A172 (cell line): ENCODE measurements at regions not wholly inside any gene's neighbourhood (a gene's known extent, or its start where the extent isn't known, plus 50 kb on each side); places are given as distances from the start of the nearest gene placed in this dataset.
"Not testable (repeated sequence)": the region's sequence is repeated elsewhere in the genome, so short reads cannot be mapped to it uniquely, and the experiment has no call there.

Experiments
- DNase-seq: peaks from one replicate; pipeline ENCODE4 v3.0.0-alpha.2; 2015; ENCODE audit warnings: low spot score

- no peak for DNase-seq
Measured at GRCh38 chr11:42974510-42975179, 337.2 kb upstream of the API5 start.

- DNase-seq: no peak
Measured at GRCh38 chr11:42975180-42975529, 336.6 kb upstream of the API5 start.

- DNase-seq: no peak
Measured at GRCh38 chr11:42976636-42977217, 335.1 kb upstream of the API5 start.

- DNase-seq: no peak
Measured at GRCh38 chr11:42992594-42992993, 319.2 kb upstream of the API5 start.

GRCh38 chr11:42996421-42997307 lies 315.1 kb upstream of the API5 start:
- DNase-seq: no peak

GRCh38 chr11:43004879-43005278 lies 306.9 kb upstream of the API5 start:
- not testable (repeated sequence) for DNase-seq

- DNase-seq: no peak
Measured at GRCh38 chr11:43010042-43010441, 301.8 kb upstream of the API5 start.

GRCh38 chr11:43012606-43013005 lies 299.2 kb upstream of the API5 start:
- DNase-seq: no peak

GRCh38 chr11:43021466-43021865 lies 290.3 kb upstream of the API5 start:
- DNase-seq: no peak

- DNase-seq: no peak
Measured at GRCh38 chr11:43034341-43034740, 277.5 kb upstream of the API5 start.

GRCh38 chr11:43035086-43035485 lies 276.7 kb upstream of the API5 start:
- no peak for DNase-seq

- DNase-seq: no peak
Measured at GRCh38 chr11:43053638-43054412, 258.0 kb upstream of the API5 start.

GRCh38 chr11:43067681-43068080 lies 244.1 kb upstream of the API5 start:
- no peak for DNase-seq

- no peak for DNase-seq
Measured at GRCh38 chr11:43071338-43071737, 240.5 kb upstream of the API5 start.

- DNase-seq: no peak
Measured at GRCh38 chr11:43072096-43072495, 239.7 kb upstream of the API5 start.

- no peak for DNase-seq
Measured at GRCh38 chr11:43072911-43073310, 238.9 kb upstream of the API5 start.

- no peak for DNase-seq
Measured at GRCh38 chr11:43074810-43075209, 237.0 kb upstream of the API5 start.

GRCh38 chr11:43101113-43101512 lies 210.7 kb upstream of the API5 start:
- DNase-seq: no peak

GRCh38 chr11:43116071-43116470 lies 195.7 kb upstream of the API5 start:
- no peak for DNase-seq

GRCh38 chr11:43119275-43119970 lies 192.4 kb upstream of the API5 start:
- no peak for DNase-seq

- DNase-seq: no peak
Measured at GRCh38 chr11:43122546-43122945, 189.2 kb upstream of the API5 start.

GRCh38 chr11:43123443-43123842 lies 188.4 kb upstream of the API5 start:
- no peak for DNase-seq
